ENCODE measurements at regions not wholly inside any gene's neighbourhood (a gene's known extent, or its start where the extent isn't known, plus 50 kb on each side); places are given as distances from the start of the nearest gene placed in this dataset.

DNA sequence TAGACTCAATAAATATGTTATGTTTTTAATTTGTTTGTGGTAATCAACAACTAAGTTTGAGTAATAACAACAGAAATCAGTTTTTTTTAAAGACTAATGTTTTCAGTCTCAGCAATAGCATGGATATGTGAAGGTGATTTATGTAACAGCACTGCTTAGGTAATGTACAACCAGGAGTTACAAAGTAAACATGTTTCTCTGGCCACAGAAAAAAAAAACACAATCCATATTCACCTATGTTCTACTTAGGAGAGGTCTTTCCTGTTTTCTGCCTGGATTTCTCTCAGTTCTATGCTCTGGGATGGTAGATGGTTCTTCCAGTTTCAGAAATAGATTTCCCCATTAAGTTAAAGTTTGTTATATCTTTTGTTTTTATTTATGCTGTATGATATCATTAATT lies 579.4 kb downstream of the SI start:
- no peak overlapping the region for H3K4me3 ChIP-seq
- in situ Hi-C loops (cut with MboI), result no loop called here
- H3K9ac ChIP-seq (ENCODE audit: insufficient read depth in 1 of 2, low read depth in 2 of 2, low read length in 2 of 2), result no peak overlapping the region
- no peak overlapping the region for H3K4me2 ChIP-seq (ENCODE audit: insufficient read depth, low read length)
- H3K27me3 ChIP-seq (ENCODE audit: control insufficient read depth in 2 of 2, insufficient read depth in 2 of 2, low read length in 2 of 2), result no peaks in the 10 kb centered on the region
- ChIA-PET POLR2A (no interaction called here), CTCF (ENCODE audit: low intra/inter-chr PET ratio) (no interaction called here)
- FAIRE-seq (no peak), DNase-seq (ENCODE audit: extremely low read depth in 1 of 4, low spot score in 3 of 4) (no peak), ATAC-seq (no peak)
- no peaks in the 10 kb centered on the region for H3K4me1 ChIP-seq (replicated peaks in 1 of 2; ENCODE audit: control insufficient read depth in 2 of 2, insufficient read depth in 2 of 2, low read length in 2 of 2)
- TF ChIP-seq NR2C1 (IDR thresholded peaks at IDR 0.05) (no peak), NR2C1 (tag; IDR thresholded peaks at IDR 0.05) (no peak), SIN3A (IDR thresholded peaks at IDR 0.05; ENCODE audit: borderline replicate concordance in 2 of 2, control insufficient read depth in 1 of 2, low read depth in 2 of 2, low read length in 2 of 2) (no peak), ZNF444 (CRISPR knock-in tag; IDR thresholded peaks at IDR 0.05) (no peak), ARNT (IDR thresholded peaks at IDR 0.05) (no peak), SETDB1 (IDR thresholded peaks at IDR 0.05; ENCODE audit: low read length) (no peak), ZEB2 (IDR thresholded peaks at IDR 0.05) (no peak), RCOR1 (IDR thresholded peaks at IDR 0.05; ENCODE audit: borderline replicate concordance in 1 of 2, low read depth in 2 of 2, low read length in 2 of 2) (no peak), ZFP36 (IDR thresholded peaks at IDR 0.05; ENCODE audit: low read depth, low read length, partially characterized antibody) (no peak), CREM (IDR thresholded peaks at IDR 0.05; ENCODE audit: low read depth) (no peak), POU5F1 (IDR thresholded peaks at IDR 0.05; ENCODE audit: borderline replicate concordance, low read depth, low read length, partially characterized antibody) (no peak), CHD4 (IDR thresholded peaks at IDR 0.05; ENCODE audit: insufficient read depth, insufficient replicate concordance, low read depth, low read length, poor library complexity, severe bottlenecking) (no peak)
- TF ChIP-seq, protein P1, sequence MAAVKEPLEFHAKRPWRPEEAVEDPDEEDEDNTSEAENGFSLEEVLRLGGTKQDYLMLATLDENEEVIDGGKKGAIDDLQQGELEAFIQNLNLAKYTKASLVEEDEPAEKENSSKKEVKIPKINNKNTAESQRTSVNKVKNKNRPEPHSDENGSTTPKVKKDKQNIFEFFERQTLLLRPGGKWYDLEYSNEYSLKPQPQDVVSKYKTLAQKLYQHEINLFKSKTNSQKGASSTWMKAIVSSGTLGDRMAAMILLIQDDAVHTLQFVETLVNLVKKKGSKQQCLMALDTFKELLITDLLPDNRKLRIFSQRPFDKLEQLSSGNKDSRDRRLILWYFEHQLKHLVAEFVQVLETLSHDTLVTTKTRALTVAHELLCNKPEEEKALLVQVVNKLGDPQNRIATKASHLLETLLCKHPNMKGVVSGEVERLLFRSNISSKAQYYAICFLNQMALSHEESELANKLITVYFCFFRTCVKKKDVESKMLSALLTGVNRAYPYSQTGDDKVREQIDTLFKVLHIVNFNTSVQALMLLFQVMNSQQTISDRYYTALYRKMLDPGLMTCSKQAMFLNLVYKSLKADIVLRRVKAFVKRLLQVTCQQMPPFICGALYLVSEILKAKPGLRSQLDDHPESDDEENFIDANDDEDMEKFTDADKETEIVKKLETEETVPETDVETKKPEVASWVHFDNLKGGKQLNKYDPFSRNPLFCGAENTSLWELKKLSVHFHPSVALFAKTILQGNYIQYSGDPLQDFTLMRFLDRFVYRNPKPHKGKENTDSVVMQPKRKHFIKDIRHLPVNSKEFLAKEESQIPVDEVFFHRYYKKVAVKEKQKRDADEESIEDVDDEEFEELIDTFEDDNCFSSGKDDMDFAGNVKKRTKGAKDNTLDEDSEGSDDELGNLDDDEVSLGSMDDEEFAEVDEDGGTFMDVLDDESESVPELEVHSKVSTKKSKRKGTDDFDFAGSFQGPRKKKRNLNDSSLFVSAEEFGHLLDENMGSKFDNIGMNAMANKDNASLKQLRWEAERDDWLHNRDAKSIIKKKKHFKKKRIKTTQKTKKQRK (IDR thresholded peaks at IDR 0.05; ENCODE audit: borderline replicate concordance, low read depth, low read length), result no peak
- TF ChIP-seq, protein P2, sequence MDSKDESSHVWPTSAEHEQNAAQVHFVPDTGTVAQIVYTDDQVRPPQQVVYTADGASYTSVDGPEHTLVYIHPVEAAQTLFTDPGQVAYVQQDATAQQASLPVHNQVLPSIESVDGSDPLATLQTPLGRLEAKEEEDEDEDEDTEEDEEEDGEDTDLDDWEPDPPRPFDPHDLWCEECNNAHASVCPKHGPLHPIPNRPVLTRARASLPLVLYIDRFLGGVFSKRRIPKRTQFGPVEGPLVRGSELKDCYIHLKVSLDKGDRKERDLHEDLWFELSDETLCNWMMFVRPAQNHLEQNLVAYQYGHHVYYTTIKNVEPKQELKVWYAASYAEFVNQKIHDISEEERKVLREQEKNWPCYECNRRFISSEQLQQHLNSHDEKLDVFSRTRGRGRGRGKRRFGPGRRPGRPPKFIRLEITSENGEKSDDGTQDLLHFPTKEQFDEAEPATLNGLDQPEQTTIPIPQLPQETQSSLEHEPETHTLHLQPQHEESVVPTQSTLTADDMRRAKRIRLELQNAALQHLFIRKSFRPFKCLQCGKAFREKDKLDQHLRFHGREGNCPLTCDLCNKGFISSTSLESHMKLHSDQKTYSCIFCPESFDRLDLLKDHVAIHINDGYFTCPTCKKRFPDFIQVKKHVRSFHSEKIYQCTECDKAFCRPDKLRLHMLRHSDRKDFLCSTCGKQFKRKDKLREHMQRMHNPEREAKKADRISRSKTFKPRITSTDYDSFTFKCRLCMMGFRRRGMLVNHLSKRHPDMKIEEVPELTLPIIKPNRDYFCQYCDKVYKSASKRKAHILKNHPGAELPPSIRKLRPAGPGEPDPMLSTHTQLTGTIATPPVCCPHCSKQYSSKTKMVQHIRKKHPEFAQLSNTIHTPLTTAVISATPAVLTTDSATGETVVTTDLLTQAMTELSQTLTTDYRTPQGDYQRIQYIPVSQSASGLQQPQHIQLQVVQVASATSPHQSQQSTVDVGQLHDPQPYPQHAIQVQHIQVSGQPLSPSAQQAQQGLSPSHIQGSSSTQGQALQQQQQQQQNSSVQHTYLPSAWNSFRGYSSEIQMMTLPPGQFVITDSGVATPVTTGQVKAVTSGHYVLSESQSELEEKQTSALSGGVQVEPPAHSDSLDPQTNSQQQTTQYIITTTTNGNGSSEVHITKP (IDR thresholded peaks at IDR 0.05; ENCODE audit: partially characterized antibody), result no peak
- H3K36me3 ChIP-seq (ENCODE audit: control insufficient read depth, insufficient read depth, low read length), result no peaks in the 10 kb centered on the region
- no peaks in the 10 kb centered on the region for H3K79me2 ChIP-seq (ENCODE audit: control insufficient read depth, insufficient read depth, low read length)
- no peak overlapping the region for H3K27ac ChIP-seq (ENCODE audit: extremely low read depth, low read depth, low read length)
- H2AFZ ChIP-seq (ENCODE audit: low read depth, low read length), result no peak overlapping the region
- BruUV-seq (replicated peaks), result no TSS peak
- H3K9me1 ChIP-seq (ENCODE audit: control insufficient read depth, insufficient read depth, low read length), result no peaks in the 10 kb centered on the region
- intact Hi-C loops (cut with micrococcal nuclease), result no loop called here
- no peaks in the 10 kb centered on the region for H4K20me1 ChIP-seq (replicated peaks; ENCODE audit: control insufficient read depth, insufficient read depth, low read length)
- no peaks in the 10 kb centered on the region for H3K9me3 ChIP-seq (replicated peaks; ENCODE audit: control insufficient read depth, insufficient read depth, low read depth, low read length)
